MCF 10A (cell line): ENCODE measurements at regions not wholly inside any gene's neighbourhood (a gene's known extent, or its start where the extent isn't known, plus 50 kb on each side); places are given as distances from the start of the nearest gene placed in this dataset.

Experiments used
- BruUV-seq: library from RNA; stranded (reverse); fragments of 400-500 nt; replicated peaks from 2 replicates; lab custom pipeline; 2021; lab: Mats Ljungman, UMichigan
- CTCF ChIA-PET: fragments of 300-600 bp; sonication (Branson Sonifier 250); formaldehyde crosslinking; extraction: SDS; loops from one replicate; lab custom pipeline; 2021; ENCODE audit warnings: antibody characterized with exemption, inconsistent platforms; lab: Yijun Ruan, JAX
- POLR2A ChIA-PET: fragments of 300-600, 350-650 bp; sonication (Branson Sonifier 250); formaldehyde crosslinking; extraction: SDS; loops from one replicate; lab custom pipeline; 2020; ENCODE audit warnings: antibody characterized with exemption, inconsistent platforms; lab: Yijun Ruan, JAX
- DNase-seq: peaks from one replicate; pipeline ENCODE4 v3.0.0-alpha.2; 2018; ENCODE audit not compliant: unreplicated experiment
- H3K27ac Mint-ChIP-seq: one replicate; pipeline ENCODE4 v1.8.0; 2022; ENCODE audit warnings: mild to moderate bottlenecking, low read depth, mixed read lengths; ENCODE audit not compliant: unreplicated experiment
- H3K27me3 Mint-ChIP-seq: one replicate; pipeline ENCODE4 v1.8.0; 2022; ENCODE audit warnings: mixed read lengths; ENCODE audit not compliant: insufficient read depth, unreplicated experiment
- H3K36me3 Mint-ChIP-seq: one replicate; pipeline ENCODE4 v1.8.0; 2022; ENCODE audit warnings: mild to moderate bottlenecking, moderate library complexity, mixed read lengths; ENCODE audit not compliant: insufficient read depth, unreplicated experiment
- H3K4me1 Mint-ChIP-seq: one replicate; pipeline ENCODE4 v1.8.0; 2022; ENCODE audit warnings: mixed read lengths; ENCODE audit not compliant: insufficient read depth, unreplicated experiment
- H3K4me3 Mint-ChIP-seq: one replicate; pipeline ENCODE4 v1.8.0; 2022; ENCODE audit warnings: mild to moderate bottlenecking, moderate library complexity, mixed read lengths; ENCODE audit not compliant: unreplicated experiment
- H3K9me3 Mint-ChIP-seq: one replicate; pipeline ENCODE4 v1.8.0; 2022; ENCODE audit warnings: mixed read lengths; ENCODE audit not compliant: unreplicated experiment
- intact Hi-C: fragments of 100-400 bp; cut with micrococcal nuclease; formaldehyde crosslinking; loops from 2 replicates; pipeline ENCODE4 v1.14.1; 2022
- TF ChIP-seq, protein P1 (sequence below): fragments of 200-600 bp; IDR thresholded peaks from one replicate; pipeline ENCODE4 v1.8.0; 2022; ENCODE audit warnings: antibody characterized with exemption, mild to moderate bottlenecking; ENCODE audit not compliant: unreplicated experiment

DNA sequence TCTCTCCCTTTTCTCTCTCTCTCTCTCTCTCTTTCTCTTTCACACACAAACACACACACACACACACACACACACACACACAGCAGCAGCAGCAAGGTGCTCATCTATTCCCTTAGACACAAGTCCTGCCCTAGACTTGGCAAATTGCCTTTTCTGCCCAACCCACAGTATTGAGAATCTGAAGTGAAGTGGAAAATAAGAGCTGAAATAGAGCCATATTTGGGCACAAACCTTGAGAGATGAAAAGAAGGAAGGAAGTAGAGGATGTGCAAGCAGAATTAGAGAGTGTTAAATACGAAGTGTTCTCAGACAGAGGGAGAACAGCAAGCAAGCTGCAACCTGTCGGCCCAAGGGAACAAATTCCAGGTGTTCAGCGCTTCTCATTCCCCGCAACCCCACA, 557.5 kb upstream of the NOX3 start:
- H3K27ac Mint-ChIP-seq = no peak overlapping the region
- TF ChIP-seq, protein P1, sequence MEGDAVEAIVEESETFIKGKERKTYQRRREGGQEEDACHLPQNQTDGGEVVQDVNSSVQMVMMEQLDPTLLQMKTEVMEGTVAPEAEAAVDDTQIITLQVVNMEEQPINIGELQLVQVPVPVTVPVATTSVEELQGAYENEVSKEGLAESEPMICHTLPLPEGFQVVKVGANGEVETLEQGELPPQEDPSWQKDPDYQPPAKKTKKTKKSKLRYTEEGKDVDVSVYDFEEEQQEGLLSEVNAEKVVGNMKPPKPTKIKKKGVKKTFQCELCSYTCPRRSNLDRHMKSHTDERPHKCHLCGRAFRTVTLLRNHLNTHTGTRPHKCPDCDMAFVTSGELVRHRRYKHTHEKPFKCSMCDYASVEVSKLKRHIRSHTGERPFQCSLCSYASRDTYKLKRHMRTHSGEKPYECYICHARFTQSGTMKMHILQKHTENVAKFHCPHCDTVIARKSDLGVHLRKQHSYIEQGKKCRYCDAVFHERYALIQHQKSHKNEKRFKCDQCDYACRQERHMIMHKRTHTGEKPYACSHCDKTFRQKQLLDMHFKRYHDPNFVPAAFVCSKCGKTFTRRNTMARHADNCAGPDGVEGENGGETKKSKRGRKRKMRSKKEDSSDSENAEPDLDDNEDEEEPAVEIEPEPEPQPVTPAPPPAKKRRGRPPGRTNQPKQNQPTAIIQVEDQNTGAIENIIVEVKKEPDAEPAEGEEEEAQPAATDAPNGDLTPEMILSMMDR = no peak
- POLR2A ChIA-PET = interaction anchor here (0.6 kb wide), 1 partner anchor 1289 kb away, joined by 3 read pairs; no protein-coding TSS in a partner anchor
- no peak for DNase-seq
- no peaks in the 10 kb centered on the region for H3K36me3 Mint-ChIP-seq
- H3K4me1 Mint-ChIP-seq = peaks cover 24% of the 10 kb centered on the region
- CTCF ChIA-PET = interaction anchor here (0.6 kb wide), 1 partner anchor 1284 kb away, joined by 3 read pairs; no protein-coding TSS in a partner anchor
- no TSS peak for BruUV-seq
- H3K9me3 Mint-ChIP-seq = no peaks in the 10 kb centered on the region
- intact Hi-C loops = no loop called here
- no peaks in the 10 kb centered on the region for H3K27me3 Mint-ChIP-seq
- H3K4me3 Mint-ChIP-seq = no peak overlapping the region

- no peak overlapping the region for H3K4me3 Mint-ChIP-seq
- no peak overlapping the region for H3K27ac Mint-ChIP-seq
- no peaks in the 10 kb centered on the region for H3K9me3 Mint-ChIP-seq
- intact Hi-C loops = no loop called here
- H3K36me3 Mint-ChIP-seq = no peaks in the 10 kb centered on the region
- peaks cover 12% of the 10 kb centered on the region for H3K4me1 Mint-ChIP-seq
- DNase-seq = no peak
- no TSS peak for BruUV-seq
- no peaks in the 10 kb centered on the region for H3K27me3 Mint-ChIP-seq
- ChIA-PET POLR2A (no interaction called here), CTCF (no interaction called here)
- TF ChIP-seq, protein P1 = no peak
Measured at GRCh38 chr6:156009656-156010055, 554.0 kb upstream of the NOX3 start.

- H3K27ac Mint-ChIP-seq = no peak overlapping the region
- peaks cover 8% of the 10 kb centered on the region for H3K9me3 Mint-ChIP-seq
- CTCF ChIA-PET = no interaction called here
- TF ChIP-seq, protein P1 = no peak
- peaks cover 4% of the 10 kb centered on the region for H3K4me1 Mint-ChIP-seq
- intact Hi-C loops = no loop called here
- POLR2A ChIA-PET = no interaction called here
- no TSS peak for BruUV-seq
- H3K27me3 Mint-ChIP-seq = no peaks in the 10 kb centered on the region
- no peak overlapping the region for H3K4me3 Mint-ChIP-seq
- no peak for DNase-seq
- no peaks in the 10 kb centered on the region for H3K36me3 Mint-ChIP-seq
Measured at GRCh38 chr6:156004796-156005195, 549.2 kb upstream of the NOX3 start.

DNA sequence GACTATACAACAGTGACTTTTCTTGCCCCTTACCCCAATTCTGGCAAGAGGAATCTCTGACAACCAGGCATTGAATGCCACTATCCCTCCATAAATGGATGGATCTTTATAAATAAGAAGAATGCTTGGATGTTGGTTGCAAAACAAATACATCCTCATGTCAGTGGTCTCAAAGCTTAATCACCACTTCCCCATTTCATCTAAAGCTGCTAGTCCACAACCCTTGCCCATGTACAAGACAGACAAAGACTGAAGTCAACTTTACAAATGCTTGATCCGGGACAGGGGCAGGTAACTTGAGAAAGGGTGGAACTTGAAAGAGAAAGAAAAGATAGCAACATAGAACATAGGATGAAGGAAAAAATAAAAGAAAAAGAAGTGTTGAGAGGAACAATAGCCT, 540.5 kb upstream of the NOX3 start:
- POLR2A ChIA-PET = interaction anchor here (1.1 kb wide), 1 partner anchor 25 kb away, joined by 4 read pairs; no protein-coding TSS in a partner anchor

More for the DNA sequence above, 540.5 kb upstream of the NOX3 start:
- CTCF ChIA-PET = interaction anchor here (0.7 kb wide), 1 partner anchor 187 kb away, joined by 3 read pairs; no protein-coding TSS in a partner anchor
- intact Hi-C loops = no loop called here
- DNase-seq = no peak
- no TSS peak for BruUV-seq
- Mint-ChIP-seq H3K9me3 (peaks cover 18% of the 10 kb centered on the region), H3K27me3 (no peaks in the 10 kb centered on the region), H3K4me1 (no peaks in the 10 kb centered on the region), H3K4me3 (no peak overlapping the region), H3K27ac (no peak overlapping the region), H3K36me3 (no peaks in the 10 kb centered on the region)
- TF ChIP-seq, protein P1 = no peak
